Activated effector memory CD4-positive, alpha-beta T cell treated with Interleukin-2 at 50 U/mL for 16 hours (primary cell): ENCODE measurements at regions not wholly inside any gene's neighbourhood (a gene's known extent, or its start where the extent isn't known, plus 50 kb on each side); places are given as distances from the start of the nearest gene placed in this dataset.

Experiments
- DNase-seq: peaks from one replicate; pipeline ENCODE4 v3.0.0-alpha.2; 2020

GRCh38 chr12:124626971-124627411 lies 59.6 kb upstream of the NCOR2 start:
- no peak for DNase-seq

GRCh38 chr12:124625867-124626675 lies 58.7 kb upstream of the NCOR2 start:
- no peak for DNase-seq

- DNase-seq: no peak
Measured at GRCh38 chr12:124624823-124625222, 57.4 kb upstream of the NCOR2 start.

GRCh38 chr12:124623344-124624035 lies 56.1 kb upstream of the NCOR2 start:
- no peak for DNase-seq

- DNase-seq: no peak
Measured at GRCh38 chr12:124622764-124623163, 55.4 kb upstream of the NCOR2 start.

- DNase-seq: no peak
Measured at GRCh38 chr12:124622331-124622730, 54.9 kb upstream of the NCOR2 start.

GRCh38 chr12:124621296-124621660 lies 53.9 kb upstream of the NCOR2 start:
- DNase-seq: no peak

- DNase-seq: no peak
Measured at GRCh38 chr12:124620606-124621295, 53.3 kb upstream of the NCOR2 start.

GRCh38 chr12:124618291-124618902 lies 51.0 kb upstream of the NCOR2 start:
- no peak for DNase-seq

- DNase-seq: no peak
Measured at GRCh38 chr12:124617615-124618014, 50.2 kb upstream of the NCOR2 start.
